ENCODE measurements at regions not wholly inside any gene's neighbourhood (a gene's known extent, or its start where the extent isn't known, plus 50 kb on each side); places are given as distances from the start of the nearest gene placed in this dataset.
"Not testable (repeated sequence)": the region's sequence is repeated elsewhere in the genome, so short reads cannot be mapped to it uniquely, and the experiment has no call there.

GRCh38 chr7:82605247-82605864, 161.8 kb upstream of the CACNA2D1 start:
- Histone ChIP-seq H3K27me3 (replicated peaks; ENCODE audit: control insufficient read depth, insufficient read depth, low read length, poor library complexity, severe bottlenecking) (no peaks in the 10 kb centered on the region), H3K4me1 (ENCODE audit: control insufficient read depth, insufficient read depth, low read length, poor library complexity, severe bottlenecking) (no peaks in the 10 kb centered on the region), H3K27ac (ENCODE audit: insufficient read depth, low read length, poor library complexity, severe bottlenecking) (no peak overlapping the region), H3K36me3 (ENCODE audit: control insufficient read depth, insufficient read depth, low read length) (no peaks in the 10 kb centered on the region), H3K4me3 (ENCODE audit: insufficient read depth, low read depth, low read length, poor library complexity, severe bottlenecking) (no peak overlapping the region), H3K9me3 (ENCODE audit: control insufficient read depth, low read length) (no peaks in the 10 kb centered on the region)
- DNase-seq, result no peak

- no peaks in the 10 kb centered on the region for H3K27me3 ChIP-seq (replicated peaks; ENCODE audit: control insufficient read depth, insufficient read depth, low read length, poor library complexity, severe bottlenecking)
- no peaks in the 10 kb centered on the region for H3K4me1 ChIP-seq (ENCODE audit: control insufficient read depth, insufficient read depth, low read length, poor library complexity, severe bottlenecking)
- DNase-seq, result no peak
- H3K36me3 ChIP-seq (ENCODE audit: control insufficient read depth, insufficient read depth, low read length), result no peaks in the 10 kb centered on the region
- H3K4me3 ChIP-seq (ENCODE audit: insufficient read depth, low read depth, low read length, poor library complexity, severe bottlenecking), result no peak overlapping the region
- H3K9me3 ChIP-seq (ENCODE audit: control insufficient read depth, low read length), result no peaks in the 10 kb centered on the region
- H3K27ac ChIP-seq (ENCODE audit: insufficient read depth, low read length, poor library complexity, severe bottlenecking), result no peak overlapping the region
Measured at GRCh38 chr7:82602066-82602465, 158.5 kb upstream of the CACNA2D1 start.

- Histone ChIP-seq H3K4me3 (ENCODE audit: insufficient read depth, low read depth, low read length, poor library complexity, severe bottlenecking) (no peak overlapping the region), H3K4me1 (ENCODE audit: control insufficient read depth, insufficient read depth, low read length, poor library complexity, severe bottlenecking) (no peaks in the 10 kb centered on the region), H3K36me3 (ENCODE audit: control insufficient read depth, insufficient read depth, low read length) (no peaks in the 10 kb centered on the region), H3K27me3 (replicated peaks; ENCODE audit: control insufficient read depth, insufficient read depth, low read length, poor library complexity, severe bottlenecking) (no peaks in the 10 kb centered on the region), H3K27ac (ENCODE audit: insufficient read depth, low read length, poor library complexity, severe bottlenecking) (no peak overlapping the region), H3K9me3 (ENCODE audit: control insufficient read depth, low read length) (no peaks in the 10 kb centered on the region)
- DNase-seq, result no peak
Measured at GRCh38 chr7:82600531-82600930, 157.0 kb upstream of the CACNA2D1 start.

- H3K27ac ChIP-seq (ENCODE audit: insufficient read depth, low read length, poor library complexity, severe bottlenecking), result no peak overlapping the region
- no peak overlapping the region for H3K4me3 ChIP-seq (ENCODE audit: insufficient read depth, low read depth, low read length, poor library complexity, severe bottlenecking)
- no peaks in the 10 kb centered on the region for H3K4me1 ChIP-seq (ENCODE audit: control insufficient read depth, insufficient read depth, low read length, poor library complexity, severe bottlenecking)
- H3K9me3 ChIP-seq (ENCODE audit: control insufficient read depth, low read length), result no peaks in the 10 kb centered on the region
- H3K27me3 ChIP-seq (replicated peaks; ENCODE audit: control insufficient read depth, insufficient read depth, low read length, poor library complexity, severe bottlenecking), result no peaks in the 10 kb centered on the region
- H3K36me3 ChIP-seq (ENCODE audit: control insufficient read depth, insufficient read depth, low read length), result no peaks in the 10 kb centered on the region
- no peak for DNase-seq
Measured at GRCh38 chr7:82599895-82600294, 156.3 kb upstream of the CACNA2D1 start.

- no peak overlapping the region for H3K27ac ChIP-seq (ENCODE audit: insufficient read depth, low read length, poor library complexity, severe bottlenecking)
- H3K4me3 ChIP-seq (ENCODE audit: insufficient read depth, low read depth, low read length, poor library complexity, severe bottlenecking), result no peak overlapping the region
- DNase-seq, result no peak
- H3K36me3 ChIP-seq (ENCODE audit: control insufficient read depth, insufficient read depth, low read length), result no peaks in the 10 kb centered on the region
- no peaks in the 10 kb centered on the region for H3K9me3 ChIP-seq (ENCODE audit: control insufficient read depth, low read length)
- H3K4me1 ChIP-seq (ENCODE audit: control insufficient read depth, insufficient read depth, low read length, poor library complexity, severe bottlenecking), result no peaks in the 10 kb centered on the region
- no peaks in the 10 kb centered on the region for H3K27me3 ChIP-seq (replicated peaks; ENCODE audit: control insufficient read depth, insufficient read depth, low read length, poor library complexity, severe bottlenecking)
Measured at GRCh38 chr7:82598958-82599357, 155.4 kb upstream of the CACNA2D1 start.

GRCh38 chr7:82595795-82596194, 152.2 kb upstream of the CACNA2D1 start:
- H3K9me3 ChIP-seq (ENCODE audit: control insufficient read depth, low read length); H3K27ac ChIP-seq (ENCODE audit: insufficient read depth, low read length, poor library complexity, severe bottlenecking); H3K4me3 ChIP-seq (ENCODE audit: insufficient read depth, low read depth, low read length, poor library complexity, severe bottlenecking); DNase-seq; H3K36me3 ChIP-seq (ENCODE audit: control insufficient read depth, insufficient read depth, low read length); H3K27me3 ChIP-seq (replicated peaks; ENCODE audit: control insufficient read depth, insufficient read depth, low read length, poor library complexity, severe bottlenecking); H3K4me1 ChIP-seq (ENCODE audit: control insufficient read depth, insufficient read depth, low read length, poor library complexity, severe bottlenecking): not testable (repeated sequence)

- Histone ChIP-seq H3K36me3 (ENCODE audit: control insufficient read depth, insufficient read depth, low read length) (no peaks in the 10 kb centered on the region), H3K27me3 (replicated peaks; ENCODE audit: control insufficient read depth, insufficient read depth, low read length, poor library complexity, severe bottlenecking) (no peaks in the 10 kb centered on the region), H3K9me3 (ENCODE audit: control insufficient read depth, low read length) (no peaks in the 10 kb centered on the region), H3K4me3 (ENCODE audit: insufficient read depth, low read depth, low read length, poor library complexity, severe bottlenecking) (no peak overlapping the region), H3K27ac (ENCODE audit: insufficient read depth, low read length, poor library complexity, severe bottlenecking) (no peak overlapping the region), H3K4me1 (ENCODE audit: control insufficient read depth, insufficient read depth, low read length, poor library complexity, severe bottlenecking) (no peaks in the 10 kb centered on the region)
- DNase-seq, result no peak
Measured at GRCh38 chr7:82595176-82595575, 151.6 kb upstream of the CACNA2D1 start.

- DNase-seq, result no peak
- Histone ChIP-seq H3K9me3 (ENCODE audit: control insufficient read depth, low read length) (no peaks in the 10 kb centered on the region), H3K27me3 (replicated peaks; ENCODE audit: control insufficient read depth, insufficient read depth, low read length, poor library complexity, severe bottlenecking) (no peaks in the 10 kb centered on the region), H3K4me1 (ENCODE audit: control insufficient read depth, insufficient read depth, low read length, poor library complexity, severe bottlenecking) (no peaks in the 10 kb centered on the region), H3K36me3 (ENCODE audit: control insufficient read depth, insufficient read depth, low read length) (no peaks in the 10 kb centered on the region), H3K4me3 (ENCODE audit: insufficient read depth, low read depth, low read length, poor library complexity, severe bottlenecking) (no peak overlapping the region), H3K27ac (ENCODE audit: insufficient read depth, low read length, poor library complexity, severe bottlenecking) (no peak overlapping the region)
Measured at GRCh38 chr7:82594665-82595064, 151.1 kb upstream of the CACNA2D1 start.

GRCh38 chr7:82593780-82594179, 150.2 kb upstream of the CACNA2D1 start:
- H3K27ac ChIP-seq (ENCODE audit: insufficient read depth, low read length, poor library complexity, severe bottlenecking), result no peak overlapping the region

GRCh38 chr7:82592416-82592815, 148.8 kb upstream of the CACNA2D1 start:
- H3K27ac ChIP-seq (ENCODE audit: insufficient read depth, low read length, poor library complexity, severe bottlenecking), result no peak overlapping the region
- H3K9me3 ChIP-seq (ENCODE audit: control insufficient read depth, low read length), result no peaks in the 10 kb centered on the region
- no peak for DNase-seq
- no peaks in the 10 kb centered on the region for H3K4me1 ChIP-seq (ENCODE audit: control insufficient read depth, insufficient read depth, low read length, poor library complexity, severe bottlenecking)
- H3K4me3 ChIP-seq (ENCODE audit: insufficient read depth, low read depth, low read length, poor library complexity, severe bottlenecking), result no peak overlapping the region
- no peaks in the 10 kb centered on the region for H3K27me3 ChIP-seq (replicated peaks; ENCODE audit: control insufficient read depth, insufficient read depth, low read length, poor library complexity, severe bottlenecking)
- H3K36me3 ChIP-seq (ENCODE audit: control insufficient read depth, insufficient read depth, low read length), result no peaks in the 10 kb centered on the region

More at GRCh38 chr7:82593780-82594179, 150.2 kb upstream of the CACNA2D1 start:
- Histone ChIP-seq H3K36me3 (ENCODE audit: control insufficient read depth, insufficient read depth, low read length) (no peaks in the 10 kb centered on the region), H3K4me1 (ENCODE audit: control insufficient read depth, insufficient read depth, low read length, poor library complexity, severe bottlenecking) (no peaks in the 10 kb centered on the region), H3K4me3 (ENCODE audit: insufficient read depth, low read depth, low read length, poor library complexity, severe bottlenecking) (no peak overlapping the region), H3K9me3 (ENCODE audit: control insufficient read depth, low read length) (no peaks in the 10 kb centered on the region), H3K27me3 (replicated peaks; ENCODE audit: control insufficient read depth, insufficient read depth, low read length, poor library complexity, severe bottlenecking) (no peaks in the 10 kb centered on the region)
- DNase-seq, result no peak
